COLO668 (cell line): ENCODE measurements at regions not wholly inside any gene's neighbourhood (a gene's known extent, or its start where the extent isn't known, plus 50 kb on each side); places are given as distances from the start of the nearest gene placed in this dataset.
A peak's percentile ranks its signal among the peaks of the same experiment; 100 is the strongest.
"Not testable (repeated sequence)": the region's sequence is repeated elsewhere in the genome, so short reads cannot be mapped to it uniquely, and the experiment has no call there.

Source experiments
- DNase-seq: peaks from one replicate; lab custom pipeline; 2025; ENCODE audit not compliant: unreplicated experiment; lab: John Stamatoyannopoulos, UW

GRCh38 chr5:159493696-159494095 is 163.4 kb upstream of the IL12B start:
- DNase-seq = no peak

DNA sequence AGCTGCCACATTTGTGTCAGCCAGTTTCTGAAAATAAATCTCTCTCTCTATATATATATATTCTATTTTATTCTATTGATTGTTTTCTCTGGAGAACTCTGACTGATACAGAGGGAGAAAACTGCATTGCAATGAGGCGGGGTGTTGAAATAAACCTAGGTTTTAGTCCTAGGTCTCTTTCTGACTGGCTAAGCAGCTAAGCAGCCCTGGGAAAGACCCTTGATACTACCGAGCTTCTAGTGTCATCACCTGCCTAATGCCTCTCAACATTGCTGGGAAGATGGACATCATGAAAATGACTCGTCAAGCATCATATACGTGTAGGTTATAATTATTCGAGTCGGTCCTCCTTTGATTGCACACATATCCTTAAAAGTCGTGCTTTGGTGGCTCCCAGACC is 166.5 kb upstream of the IL12B start:
- DNase-seq = no peak

GRCh38 chr5:159497221-159497620 is 166.9 kb upstream of the IL12B start:
- DNase-seq = no peak

GRCh38 chr5:159498630-159499029 is 168.3 kb upstream of the IL12B start:
- no peak for DNase-seq

DNA sequence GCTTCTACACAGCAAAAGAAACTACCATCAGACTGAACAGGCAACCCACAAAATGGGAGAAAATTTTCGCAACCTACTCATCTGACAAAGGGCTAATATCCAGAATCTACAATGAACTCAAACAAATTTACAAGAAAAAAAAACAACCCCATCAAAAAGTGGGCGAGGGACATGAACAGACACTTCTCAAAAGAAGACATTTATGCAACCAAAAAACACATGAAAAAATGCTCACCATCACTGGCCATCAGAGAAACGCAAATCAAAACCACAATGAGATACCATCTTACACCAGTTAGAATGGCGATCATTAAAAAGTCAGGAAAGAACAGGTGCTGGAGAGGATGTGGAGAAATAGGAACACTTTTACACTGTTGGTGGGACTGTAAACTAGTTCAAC is 171.8 kb upstream of the IL12B start:
- DNase-seq = not testable (repeated sequence)

- no peak for DNase-seq
Observed at GRCh38 chr5:159503236-159503635, 172.9 kb upstream of the IL12B start.

DNA sequence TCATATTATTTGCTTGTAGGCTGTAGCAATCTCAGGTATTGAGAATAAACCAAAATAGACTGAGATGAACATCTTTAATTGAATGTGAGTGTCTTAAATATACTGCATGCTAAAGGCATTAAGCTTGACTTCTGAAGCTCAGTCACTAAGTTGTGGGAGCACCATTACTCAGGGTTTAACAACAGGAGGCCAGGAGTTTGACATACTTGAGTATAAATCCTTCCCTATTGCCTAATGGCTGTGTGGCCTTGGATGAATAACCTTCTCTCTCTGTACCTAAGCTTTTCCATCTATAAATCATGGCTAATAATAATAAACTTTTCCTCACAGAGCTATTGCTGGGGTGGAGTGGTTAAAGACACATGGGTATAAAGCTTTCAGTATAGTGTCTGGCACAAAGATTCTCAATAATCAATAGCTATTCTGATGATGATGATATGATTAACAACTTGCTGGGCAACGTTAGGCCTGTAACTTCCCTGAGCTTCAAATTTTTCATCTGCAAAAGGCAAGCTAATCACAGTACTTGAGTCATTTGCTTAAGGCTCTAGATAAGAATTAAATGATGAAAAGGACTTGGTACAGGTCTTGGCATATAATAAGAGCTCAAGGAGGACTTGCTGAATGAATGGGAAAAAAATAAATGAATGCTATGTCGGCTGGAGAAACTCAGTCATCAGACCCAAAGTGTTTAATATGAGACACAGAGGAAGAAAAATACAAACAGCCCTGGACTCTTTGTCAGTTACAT is 174.0 kb upstream of the IL12B start:
- DNase-seq = no peak

DNA sequence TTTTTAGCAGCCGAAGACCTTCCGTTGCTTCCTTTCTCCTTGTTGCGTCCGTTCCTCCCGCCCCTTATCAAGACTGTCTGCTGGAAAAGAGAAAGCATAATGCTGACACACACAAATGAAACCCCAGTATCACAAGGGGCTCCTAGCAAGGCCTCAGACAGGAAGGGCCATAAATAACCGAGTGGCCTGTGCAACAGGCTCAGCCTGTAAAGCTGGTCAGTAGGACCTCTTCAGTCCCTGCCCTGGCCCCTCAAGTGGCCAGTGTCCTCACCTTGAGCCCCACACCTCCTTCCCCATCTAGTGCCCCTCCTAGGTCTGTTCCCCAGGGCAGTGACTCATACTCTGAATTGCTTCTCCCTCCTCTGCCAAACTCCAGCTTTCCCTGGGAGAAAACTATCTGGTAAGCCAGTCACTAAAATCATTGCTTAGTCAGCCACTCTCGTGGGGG is 174.6 kb upstream of the IL12B start:
- no peak for DNase-seq

GRCh38 chr5:159507055-159507454 is 176.8 kb upstream of the IL12B start:
- no peak for DNase-seq

GRCh38 chr5:159507661-159508060 is 177.4 kb upstream of the IL12B start:
- no peak for DNase-seq

DNA sequence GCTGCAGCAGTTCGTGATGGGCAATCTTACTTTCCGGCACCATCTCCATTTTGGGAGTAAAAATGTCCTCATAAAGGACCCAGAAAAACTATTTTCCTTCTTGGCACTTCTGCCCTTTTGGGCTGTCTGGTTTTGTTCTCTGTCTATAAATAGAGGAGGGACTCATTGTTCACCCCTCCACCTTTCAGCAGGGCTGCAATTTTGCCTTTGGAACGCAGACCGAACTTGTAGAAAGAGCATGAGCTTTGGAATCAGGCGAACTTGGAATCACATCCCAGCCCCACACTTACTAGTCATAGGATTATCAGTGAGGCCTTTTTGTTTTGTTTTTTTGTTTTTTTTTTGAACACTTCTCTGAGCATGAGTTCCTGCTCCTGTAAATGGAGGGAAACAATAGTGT is 178.1 kb upstream of the IL12B start:
- no peak for DNase-seq

DNA sequence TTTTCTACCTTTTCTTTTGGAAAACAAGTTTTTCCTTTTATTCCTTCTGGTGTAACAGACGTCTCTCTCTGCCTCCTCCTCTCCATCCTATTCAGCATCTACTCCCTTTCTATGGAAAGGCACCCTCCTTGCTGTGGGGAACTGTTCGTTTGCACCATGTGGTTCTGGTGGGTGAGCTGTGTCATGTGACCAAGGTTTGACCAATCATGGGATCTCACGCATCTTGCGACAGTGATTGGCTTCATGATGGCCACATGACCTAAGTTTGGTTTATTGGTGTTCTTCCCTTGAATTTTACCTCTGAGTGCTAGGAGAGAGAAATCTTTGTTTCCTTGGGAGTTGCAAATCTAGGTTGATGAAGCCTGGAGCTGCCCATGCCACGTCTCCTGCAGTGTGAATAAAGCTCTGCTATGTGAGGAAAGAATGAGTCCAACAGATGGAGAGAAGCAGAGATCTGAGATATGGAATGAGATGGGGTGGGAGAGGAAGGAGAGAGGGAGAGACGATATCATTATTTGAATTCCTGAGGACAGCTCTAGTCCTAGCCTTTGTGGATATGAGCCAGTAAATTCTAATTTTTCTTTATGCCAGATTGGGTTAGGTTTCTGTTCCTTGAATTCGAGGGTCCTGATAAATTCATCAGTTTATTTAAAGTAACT is 178.8 kb upstream of the IL12B start:
- DNase-seq = no peak

- DNase-seq = no peak
Observed at GRCh38 chr5:159510282-159510681, 180.0 kb upstream of the IL12B start.

- DNase-seq = no peak
Observed at GRCh38 chr5:159511570-159511969, 181.3 kb upstream of the IL12B start.

GRCh38 chr5:159512064-159512463 is 181.8 kb upstream of the IL12B start:
- DNase-seq = no peak

DNA sequence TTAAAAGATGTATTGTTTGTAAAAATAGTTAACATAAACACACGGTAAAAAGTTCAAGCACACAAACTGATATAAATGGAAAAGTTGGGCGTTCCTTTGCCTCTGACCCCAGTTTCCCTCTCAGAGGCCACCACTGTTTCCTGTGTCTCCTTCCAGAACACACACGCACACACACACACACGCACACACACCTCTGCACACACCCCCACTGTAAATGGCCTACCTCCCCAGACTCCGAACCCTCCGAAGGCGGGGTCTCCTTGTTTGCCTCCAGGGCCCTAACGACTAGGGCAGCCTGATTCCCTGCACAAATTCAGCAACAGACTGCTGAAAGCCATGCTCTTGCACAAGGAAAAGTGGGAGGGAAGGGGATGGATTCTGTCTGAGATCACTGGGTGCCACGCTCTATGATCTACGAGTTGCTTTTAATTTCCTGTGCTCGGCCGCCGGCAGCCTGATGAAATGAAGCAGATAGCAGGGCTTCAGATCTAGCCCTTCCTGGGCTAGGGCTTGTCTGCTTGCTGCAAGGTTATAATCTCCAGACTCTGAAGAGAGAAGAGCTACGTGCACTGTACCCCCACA is 184.0 kb upstream of the IL12B start:
- DNase-seq = no peak

DNA sequence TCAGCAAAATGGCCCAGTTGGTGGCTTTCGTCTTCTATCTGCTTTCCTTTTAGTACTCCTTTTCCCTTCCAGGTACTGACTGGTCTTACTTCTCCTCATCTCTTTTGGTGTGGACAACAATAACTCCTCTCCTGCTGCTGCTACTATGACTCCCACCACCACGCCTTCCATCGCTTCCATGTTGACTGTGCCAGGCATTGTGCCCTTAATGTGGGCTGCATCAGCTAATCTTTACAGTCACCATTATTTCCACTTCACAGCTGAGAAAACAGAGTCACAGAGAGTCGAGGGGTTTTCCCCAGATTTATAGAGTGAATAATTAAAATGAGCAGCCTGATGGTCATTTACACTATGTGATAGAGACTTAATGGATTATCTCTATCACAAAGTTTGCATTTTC is 184.9 kb upstream of the IL12B start:
- no peak for DNase-seq

- DNase-seq = peak; percentile 27
Observed at GRCh38 chr5:159515909-159516415, 185.7 kb upstream of the IL12B start.

- no peak for DNase-seq
Observed at GRCh38 chr5:159518371-159518770, 188.1 kb upstream of the IL12B start.

- DNase-seq = no peak
Observed at GRCh38 chr5:159519365-159519764, 189.1 kb upstream of the IL12B start.

- no peak for DNase-seq
Observed at GRCh38 chr5:159522841-159523240, 192.6 kb upstream of the IL12B start.

- DNase-seq = not testable (repeated sequence)
Observed at GRCh38 chr5:159524279-159524678, 194.0 kb upstream of the IL12B start.
